Spleen (tissue), 11 donors: ENCODE measurements at regions not wholly inside any gene's neighbourhood (a gene's known extent, or its start where the extent isn't known, plus 50 kb on each side); places are given as distances from the start of the nearest gene placed in this dataset.

Experiments used
- DNase-seq: peaks from one replicate; pipeline ENCODE4 v3.0.0-alpha.2; 2020
- H3K27ac ChIP-seq, 8 donors: fragments of 200-600 bp; sonication (generic) in 7 of 8; 1 replicate in 4 of 8; 2 replicates in 4 of 8; pipeline versions ENCODE4 v1.5.0 to v1.8.0; 2016 to 2021; ENCODE audit warnings: inconsistent platforms in 4 of 8, mild to moderate bottlenecking in 4 of 8, moderate library complexity in 1 of 8
- H3K27me3 ChIP-seq, 7 donors: fragments of 200-600 bp; sonication (generic) in 6 of 7; replicated peaks in 1 of 7; 1 replicate in 4 of 7; 2 replicates in 3 of 7; pipeline versions ENCODE4 v1.5.0 to v1.8.0; 2016 to 2021; ENCODE audit warnings: inconsistent platforms in 3 of 7, mild to moderate bottlenecking in 1 of 7
- H3K36me3 ChIP-seq, 6 donors: fragments of 200-600 bp; sonication (generic) in 5 of 6; 1 replicate in 4 of 6; 2 replicates in 2 of 6; pipeline versions ENCODE4 v1.5.0 to v1.8.0; 2016 to 2021; ENCODE audit warnings: inconsistent platforms in 2 of 6
- H3K4me1 ChIP-seq, 6 donors: fragments of 200-600 bp; sonication (generic) in 5 of 6; 1 replicate in 3 of 6; 2 replicates in 3 of 6; pipeline versions ENCODE4 v1.5.0 to v1.8.0; 2016 to 2021; ENCODE audit warnings: inconsistent platforms in 3 of 6
- H3K4me3 ChIP-seq, 8 donors: fragments of 200-600 bp; sonication (generic) in 7 of 8; 1 replicate in 4 of 8; 2 replicates in 4 of 8; pipeline versions ENCODE4 v1.5.0 to v1.8.0; 2016 to 2021; ENCODE audit warnings: inconsistent platforms in 4 of 8, mild to moderate bottlenecking in 4 of 8, moderate library complexity in 2 of 8
- H3K9me3 ChIP-seq, 8 donors: fragments of 200-600 bp; sonication (generic) in 7 of 8; 1 replicate in 4 of 8; 2 replicates in 4 of 8; pipeline versions ENCODE4 v1.5.0 to v1.8.0; 2016 to 2021; ENCODE audit warnings: inconsistent platforms in 4 of 8
- POLR2A ChIP-seq, 3 donors: fragments of 450-650 bp; IDR thresholded peaks; one replicate each; pipeline ENCODE4 v1.5.1; 2017; ENCODE audit warnings: antibody characterized with exemption in 3 of 3, mild to moderate bottlenecking in 1 of 3
- POLR2AphosphoS5 ChIP-seq, 3 donors: sonication (generic); formaldehyde crosslinking; IDR thresholded peaks; one replicate each; pipeline ENCODE4 v1.5.1; 2017; ENCODE audit warnings: antibody characterized with exemption in 3 of 3
- WGBS, 5 donors: extraction: QIAGEN DNeasy Blood & Tissue Kit in 3 of 5; methylation state at CpG; one replicate each; pipeline versions ENCODE4 v1.1.5 to v1.1.7; 2013 to 2018; 5-methylcytosine and 5-hydroxymethylcytosine counted together
- intact Hi-C: fragments of 100-400 bp; cut with DNase I; formaldehyde crosslinking; loops from one replicate; pipeline ENCODE4 v1.15.0; 2023; ENCODE audit warnings: low total_unique reads
- TF ChIP-seq, protein P1 (sequence below), 11 experiments: fragments of 200-600 bp in 7 of 11; fragments of 450-650 bp in 4 of 11; sonication (generic) in 4 of 11; IDR thresholded peaks in 8 of 11; conservative IDR thresholded peaks in 3 of 11; 1 replicate in 7 of 11; 2 replicates in 4 of 11; pipeline versions ENCODE4 v1.4.0 to v1.8.0; 2016 to 2021; ENCODE audit warnings: antibody characterized with exemption in 11 of 11, inconsistent platforms in 4 of 11, mild to moderate bottlenecking in 1 of 11
- donor health status: healthy with polysubstance abuse.
- donor health status: DM: no; HTN: no; CAD: no; lungs with moderate emphysema.
- donor health status: DM: no; HTN: no; CAD: no.
- donor health status: Bipolar disorder and iron deficiency.
- donor health status: healthy.
- donor health status: DM: no; HTN: no; CAD: no.
- donor health status: DM: yes; HTN: yes; CAD: no.

DNA sequence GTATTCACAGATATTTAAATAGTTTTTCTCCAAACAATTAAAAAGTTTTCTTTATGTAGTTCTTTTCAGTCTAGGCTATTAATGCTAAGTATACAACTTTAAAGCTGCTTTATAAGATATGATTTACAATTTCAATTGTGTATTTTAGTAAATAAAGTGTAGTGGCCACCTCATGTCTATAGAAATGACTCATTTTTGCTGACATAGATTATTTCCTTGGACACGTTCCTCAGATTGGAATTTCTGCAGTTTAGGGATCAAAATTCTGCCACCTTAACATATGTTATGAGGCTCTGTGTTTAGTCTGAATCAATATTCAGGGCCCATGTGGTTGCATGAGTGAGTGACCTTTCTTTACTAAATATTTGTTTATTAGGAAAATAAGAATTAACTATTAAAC is 750.2 kb downstream of the IRX1 start:
- Histone ChIP-seq H3K36me3 (no peaks in the 10 kb centered on the region), H3K9me3 (peaks cover 0 to 12% (median 0%) of the 10 kb centered on the region in 8 donors), H3K27me3 (no peaks in the 10 kb centered on the region), H3K4me3 (no peak overlapping the region), H3K4me1 (no peaks in the 10 kb centered on the region), H3K27ac (no peak overlapping the region)
- WGBS, 5 donors = 64 to 80% (median 70%) methylated on average over 1 of the region's 1 CpG
- DNase-seq = no peak
- intact Hi-C loops = no loop called here
- TF ChIP-seq, protein P1, sequence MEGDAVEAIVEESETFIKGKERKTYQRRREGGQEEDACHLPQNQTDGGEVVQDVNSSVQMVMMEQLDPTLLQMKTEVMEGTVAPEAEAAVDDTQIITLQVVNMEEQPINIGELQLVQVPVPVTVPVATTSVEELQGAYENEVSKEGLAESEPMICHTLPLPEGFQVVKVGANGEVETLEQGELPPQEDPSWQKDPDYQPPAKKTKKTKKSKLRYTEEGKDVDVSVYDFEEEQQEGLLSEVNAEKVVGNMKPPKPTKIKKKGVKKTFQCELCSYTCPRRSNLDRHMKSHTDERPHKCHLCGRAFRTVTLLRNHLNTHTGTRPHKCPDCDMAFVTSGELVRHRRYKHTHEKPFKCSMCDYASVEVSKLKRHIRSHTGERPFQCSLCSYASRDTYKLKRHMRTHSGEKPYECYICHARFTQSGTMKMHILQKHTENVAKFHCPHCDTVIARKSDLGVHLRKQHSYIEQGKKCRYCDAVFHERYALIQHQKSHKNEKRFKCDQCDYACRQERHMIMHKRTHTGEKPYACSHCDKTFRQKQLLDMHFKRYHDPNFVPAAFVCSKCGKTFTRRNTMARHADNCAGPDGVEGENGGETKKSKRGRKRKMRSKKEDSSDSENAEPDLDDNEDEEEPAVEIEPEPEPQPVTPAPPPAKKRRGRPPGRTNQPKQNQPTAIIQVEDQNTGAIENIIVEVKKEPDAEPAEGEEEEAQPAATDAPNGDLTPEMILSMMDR (IDR thresholded peaks at IDR 0.05 in 8 of 11, conservative IDR thresholded peaks at IDR 0.05 in 3 of 11) = no peak
- TF ChIP-seq POLR2A (IDR thresholded peaks at IDR 0.05) = no peak

DNA sequence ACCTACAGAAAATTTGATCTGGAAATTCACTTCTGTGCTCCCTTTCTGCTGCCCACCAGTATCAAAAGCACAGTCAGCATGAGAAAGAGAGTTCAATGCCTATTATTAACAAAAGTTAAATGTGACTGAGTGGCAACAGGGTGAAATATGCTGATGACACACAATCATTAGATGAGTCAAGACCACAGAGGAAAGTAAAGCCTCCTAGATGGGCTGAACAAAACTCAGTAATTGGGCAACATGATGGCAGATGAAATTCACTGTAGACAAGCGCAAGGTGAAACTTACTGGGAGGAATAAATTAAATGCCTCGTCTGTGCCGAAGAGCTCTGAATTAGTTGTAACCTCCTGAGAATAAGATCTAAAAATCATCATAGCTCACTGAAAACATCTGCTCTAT is 752.8 kb downstream of the IRX1 start:
- Histone ChIP-seq H3K27me3 (no peaks in the 10 kb centered on the region), H3K4me1 (no peaks in the 10 kb centered on the region), H3K4me3 (no peak overlapping the region), H3K27ac (no peak overlapping the region), H3K36me3 (no peaks in the 10 kb centered on the region), H3K9me3 (peaks cover 0 to 33% (median 16%) of the 10 kb centered on the region in 8 donors)
- intact Hi-C loops = no loop called here
- WGBS, 5 donors = 86 to 93% (median 91%) methylated on average over 3 of the region's 3 CpGs
- no peak for DNase-seq
- TF ChIP-seq POLR2AphosphoS5 (IDR thresholded peaks at IDR 0.05) (no peak), POLR2A (IDR thresholded peaks at IDR 0.05) (no peak)
- TF ChIP-seq, protein P1 (IDR thresholded peaks at IDR 0.05 in 8 of 11, conservative IDR thresholded peaks at IDR 0.05 in 3 of 11) = no peak

DNA sequence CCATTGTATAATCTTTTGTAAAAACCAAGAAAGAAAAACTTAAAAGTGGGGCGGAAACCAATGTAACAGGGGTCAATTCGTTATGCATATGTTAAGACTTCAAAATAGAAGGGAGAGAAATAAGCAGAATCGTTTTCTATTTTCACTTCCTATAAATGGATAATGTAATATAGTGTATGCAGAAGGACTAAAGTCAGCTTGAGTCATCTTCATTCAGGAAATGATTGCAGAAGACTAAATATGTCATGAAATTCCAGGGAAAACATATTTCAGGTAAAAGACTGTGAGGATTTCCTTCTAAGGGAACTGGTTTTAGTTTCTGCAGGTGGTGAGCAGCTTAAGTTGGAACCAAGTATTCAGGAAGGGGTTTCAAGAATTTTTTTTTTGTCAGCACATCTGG is 753.3 kb downstream of the IRX1 start:
- Histone ChIP-seq H3K9me3 (peaks cover 0 to 38% (median 17%) of the 10 kb centered on the region in 8 donors), H3K27ac (no peak overlapping the region), H3K4me1 (no peaks in the 10 kb centered on the region), H3K36me3 (no peaks in the 10 kb centered on the region), H3K27me3 (no peaks in the 10 kb centered on the region), H3K4me3 (no peak overlapping the region)
- intact Hi-C loops = no loop called here
- no peak for DNase-seq
- WGBS, 5 donors = 66 to 80% (median 73%) methylated on average over 3 of the region's 3 CpGs
- TF ChIP-seq POLR2AphosphoS5 (IDR thresholded peaks at IDR 0.05) (no peak), POLR2A (IDR thresholded peaks at IDR 0.05) (no peak)
- TF ChIP-seq, protein P1 (IDR thresholded peaks at IDR 0.05 in 8 of 11, conservative IDR thresholded peaks at IDR 0.05 in 3 of 11) = no peak

DNA sequence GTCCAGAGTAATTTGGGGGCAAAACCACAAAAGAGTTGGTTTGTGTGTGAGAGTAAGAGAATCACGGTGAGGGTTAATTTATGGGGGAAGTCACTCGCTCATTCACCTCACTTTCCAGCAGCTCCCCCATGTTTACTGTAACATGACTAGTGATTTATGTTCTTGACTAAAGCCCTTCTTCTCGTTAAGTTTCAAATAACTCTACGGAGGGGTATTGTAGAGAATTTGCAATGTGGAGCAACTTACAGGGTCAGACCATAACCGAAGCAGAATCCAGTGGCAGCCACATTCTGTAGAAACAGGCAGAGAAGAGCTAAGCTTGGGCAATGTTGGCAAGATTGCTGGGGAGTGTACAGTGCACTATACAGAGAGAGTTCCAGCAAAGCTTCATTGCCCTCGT is 760.6 kb downstream of the IRX1 start:
- no peak for DNase-seq
- WGBS, 5 donors = 58 to 63% (median 61%) methylated on average over 6 of the region's 6 CpGs
- Histone ChIP-seq H3K27ac (no peak overlapping the region), H3K4me1 (no peaks in the 10 kb centered on the region), H3K9me3 (peaks cover 0 to 51% (median 20%) of the 10 kb centered on the region in 8 donors), H3K27me3 (no peaks in the 10 kb centered on the region), H3K4me3 (no peak overlapping the region), H3K36me3 (no peaks in the 10 kb centered on the region)
- TF ChIP-seq POLR2A (IDR thresholded peaks at IDR 0.05) (no peak), POLR2AphosphoS5 (IDR thresholded peaks at IDR 0.05) (no peak)
- TF ChIP-seq, protein P1 (IDR thresholded peaks at IDR 0.05 in 8 of 11, conservative IDR thresholded peaks at IDR 0.05 in 3 of 11) = no peak
- intact Hi-C loops = no loop called here
